ENCODE measurements at regions not wholly inside any gene's neighbourhood (a gene's known extent, or its start where the extent isn't known, plus 50 kb on each side); places are given as distances from the start of the nearest gene placed in this dataset.

DNA sequence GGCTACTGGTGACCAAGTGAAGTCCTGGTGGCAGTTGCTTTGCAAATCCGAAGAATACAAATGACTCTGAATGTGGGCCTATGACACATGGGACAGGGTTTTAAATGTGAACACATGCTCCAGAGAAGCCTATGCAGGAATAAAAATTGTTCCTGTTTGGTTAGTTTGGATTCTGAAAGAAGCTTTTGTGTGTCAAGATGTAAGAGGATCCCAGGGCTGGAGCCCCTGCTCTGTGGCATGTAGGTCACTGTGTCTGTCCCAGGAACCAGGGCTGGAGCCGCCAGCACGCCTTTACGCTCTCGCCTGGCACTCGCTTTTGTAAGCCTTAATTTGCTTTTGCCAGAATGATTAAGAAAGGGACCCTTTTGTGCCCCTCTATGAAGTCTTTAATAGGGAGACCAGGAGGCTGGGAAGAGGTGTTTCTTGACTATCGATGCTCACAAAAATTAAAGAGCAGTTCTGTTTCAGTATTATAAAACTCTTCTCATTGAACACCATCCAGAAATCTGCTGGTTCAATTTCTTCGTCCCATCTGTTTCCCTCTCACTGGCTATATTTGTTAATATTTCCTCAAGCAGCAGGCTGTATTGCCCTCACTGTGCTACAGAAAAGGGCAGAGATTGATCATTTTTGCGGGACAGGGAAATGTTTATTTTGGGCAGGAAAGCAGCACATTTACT lies 532.7 kb upstream of the POU3F3 start:
- DNase-seq (ENCODE audit: low spot score), result no peak

DNA sequence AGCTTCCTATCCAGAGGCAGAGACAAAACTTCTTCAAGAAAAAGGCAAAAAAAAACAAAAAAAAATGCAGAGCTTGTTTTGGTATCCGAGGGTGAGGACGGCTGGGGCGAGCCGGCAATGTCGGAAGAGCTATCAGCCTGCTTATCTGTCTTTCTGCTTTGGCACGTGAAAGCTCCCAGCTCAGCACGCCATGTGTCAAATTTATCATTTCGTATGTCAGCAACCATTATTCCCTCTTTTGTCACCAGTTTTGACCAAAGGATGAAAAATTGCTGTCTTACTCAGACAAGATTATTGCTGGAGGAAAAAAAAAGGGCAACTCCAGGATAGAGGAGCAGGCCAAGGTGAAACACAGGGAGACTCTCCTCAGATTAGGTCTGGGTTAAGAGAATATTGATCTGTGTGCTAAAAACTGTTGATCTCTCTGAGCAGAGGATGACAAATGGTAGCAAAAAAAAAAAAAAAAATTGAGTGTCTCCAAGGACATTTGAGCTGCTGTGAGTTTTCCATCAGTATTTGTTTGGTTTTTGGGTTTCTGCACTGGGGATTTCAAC lies 532.0 kb upstream of the POU3F3 start:
- DNase-seq (ENCODE audit: low spot score), result no peak

DNA sequence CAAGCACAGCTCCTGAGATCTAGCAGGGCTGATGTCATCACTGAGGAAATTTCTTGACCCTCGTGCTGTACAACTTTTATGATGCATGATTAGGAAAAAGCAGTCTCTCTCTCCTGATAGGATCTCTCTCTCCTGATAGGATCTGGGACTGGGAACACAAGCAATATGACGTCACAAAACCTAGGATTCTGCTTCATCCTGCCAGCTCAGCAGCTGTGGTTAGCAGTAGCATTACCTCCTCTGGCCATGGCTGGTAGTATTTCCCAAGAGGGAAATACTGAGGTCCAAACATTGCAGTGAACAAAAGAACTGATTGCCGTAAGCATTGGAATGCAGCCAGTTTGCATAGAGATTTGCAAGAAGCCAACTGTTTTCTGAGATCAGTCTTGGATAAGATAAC lies 521.2 kb upstream of the POU3F3 start:
- DNase-seq (ENCODE audit: low spot score), result no peak

DNA sequence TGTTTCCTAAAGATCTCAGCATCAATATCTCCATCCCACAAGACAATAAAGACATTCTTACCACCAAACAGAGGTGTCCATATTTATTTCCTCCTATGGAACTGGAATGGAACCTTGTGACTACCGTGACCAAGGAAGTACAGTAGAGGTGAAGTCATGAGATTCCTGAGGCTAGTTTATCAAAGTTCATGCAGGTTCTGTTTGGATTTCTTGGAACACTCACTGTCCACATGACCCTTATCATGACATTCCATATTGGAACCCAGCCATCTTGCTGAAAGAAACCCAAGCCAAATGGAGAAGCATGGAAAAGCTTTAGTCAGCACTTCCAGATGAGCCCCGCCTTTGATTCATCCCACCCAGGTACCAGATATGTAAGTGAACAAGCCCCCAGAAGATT lies 516.0 kb upstream of the POU3F3 start:
- no peak for DNase-seq (ENCODE audit: low spot score)

DNA sequence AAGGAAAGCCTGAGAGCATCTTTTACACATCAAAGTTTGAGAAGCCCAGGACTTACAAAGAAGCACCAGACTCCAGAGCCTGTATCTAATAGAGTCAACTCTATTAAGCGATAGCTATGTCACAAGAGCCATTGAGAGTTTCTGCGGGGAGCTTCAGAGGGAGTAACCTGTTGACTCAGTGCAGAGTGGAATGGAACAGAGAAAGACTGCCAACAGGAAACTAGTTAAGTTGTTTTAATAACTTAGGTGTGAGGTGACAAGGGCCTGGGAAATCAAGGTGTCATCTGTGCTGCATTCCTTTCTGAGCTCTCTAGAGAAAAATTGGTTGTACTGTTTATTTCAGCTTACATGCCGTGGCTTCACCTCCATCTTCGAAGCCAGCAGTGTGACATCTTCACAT lies 513.8 kb upstream of the POU3F3 start:
- DNase-seq (ENCODE audit: low spot score), result no peak

DNA sequence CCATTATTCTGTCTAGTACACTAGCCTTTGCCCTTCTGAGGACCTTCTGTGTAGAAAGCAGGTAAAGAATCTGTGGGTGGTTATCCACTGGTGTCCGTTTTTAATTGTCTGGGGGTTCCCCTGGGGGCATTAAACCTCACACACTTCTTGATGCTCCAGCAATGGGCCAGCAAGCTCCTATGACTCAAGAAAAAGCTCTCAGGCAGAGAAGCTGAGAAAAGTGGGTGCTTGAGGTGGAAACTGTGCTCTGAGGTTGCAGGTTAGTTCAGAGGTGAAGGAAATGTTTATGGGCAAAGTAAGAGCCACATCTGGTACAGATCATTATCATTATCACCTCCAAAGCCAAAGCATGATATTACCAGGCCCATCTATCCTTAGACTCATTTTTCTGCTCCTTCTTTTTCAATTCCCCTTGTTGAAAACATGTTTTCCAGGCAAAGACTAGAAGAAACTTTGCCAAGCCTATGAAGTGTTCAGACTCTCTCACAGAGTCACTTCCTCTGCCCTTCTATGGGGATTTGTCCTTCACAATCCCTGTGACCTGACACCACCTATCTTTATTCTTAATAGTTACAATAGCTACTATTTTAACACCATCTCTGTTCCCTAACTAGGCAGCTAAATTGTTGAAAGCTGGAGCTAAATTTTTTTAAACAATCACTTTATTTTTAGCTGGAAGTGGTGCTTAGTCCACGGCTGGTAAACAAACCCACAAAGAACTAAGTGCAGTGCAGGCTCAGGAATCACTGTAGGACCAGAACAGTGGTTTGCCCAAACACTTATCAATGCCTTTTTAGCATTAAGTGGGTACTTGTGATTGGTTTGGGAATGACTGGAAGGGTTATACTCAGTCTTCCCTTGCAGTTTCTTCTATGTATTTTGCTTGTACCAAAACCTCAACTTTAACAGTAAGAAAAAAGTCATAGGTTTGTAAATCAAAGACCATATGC lies 512.8 kb upstream of the POU3F3 start:
- no peak for DNase-seq (ENCODE audit: low spot score)

DNA sequence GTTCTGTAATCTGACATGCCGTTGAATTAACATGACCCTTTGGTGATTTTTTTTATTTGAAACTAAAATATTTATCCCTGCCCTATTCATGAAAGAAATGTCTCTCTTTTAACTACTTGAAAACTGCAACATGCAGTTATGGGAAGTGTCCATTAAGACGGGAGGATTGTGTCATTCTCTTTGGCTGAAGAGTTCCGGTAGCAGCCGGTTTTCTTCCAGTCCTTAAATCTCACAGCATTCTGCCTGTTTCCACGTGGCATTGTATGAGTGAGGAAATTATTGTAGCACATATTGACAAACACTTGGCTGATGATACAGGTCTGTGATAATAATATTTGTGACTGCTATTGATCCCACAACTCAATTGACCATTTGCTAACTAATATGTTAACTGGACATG lies 509.6 kb upstream of the POU3F3 start:
- DNase-seq (ENCODE audit: low spot score), result no peak

DNA sequence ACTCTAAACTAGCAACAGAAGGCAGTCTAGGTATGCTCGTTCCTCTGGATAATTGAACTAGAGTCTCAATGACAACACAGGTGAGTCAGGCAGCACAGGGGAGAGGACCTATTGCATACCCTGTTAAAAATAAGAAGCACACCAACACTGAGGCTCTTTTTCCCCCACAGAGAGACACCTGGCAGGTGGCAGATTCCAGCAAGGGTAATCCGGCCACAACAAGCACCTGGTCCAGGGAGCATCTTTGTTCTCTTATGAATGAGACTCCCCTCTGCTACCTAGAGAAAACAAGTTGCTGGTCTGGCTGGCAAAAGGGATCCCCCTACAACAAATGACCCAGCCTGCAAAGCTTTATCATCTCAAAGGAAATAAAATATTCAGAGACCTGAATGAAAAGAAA lies 508.9 kb upstream of the POU3F3 start:
- no peak for DNase-seq (ENCODE audit: low spot score)

DNA sequence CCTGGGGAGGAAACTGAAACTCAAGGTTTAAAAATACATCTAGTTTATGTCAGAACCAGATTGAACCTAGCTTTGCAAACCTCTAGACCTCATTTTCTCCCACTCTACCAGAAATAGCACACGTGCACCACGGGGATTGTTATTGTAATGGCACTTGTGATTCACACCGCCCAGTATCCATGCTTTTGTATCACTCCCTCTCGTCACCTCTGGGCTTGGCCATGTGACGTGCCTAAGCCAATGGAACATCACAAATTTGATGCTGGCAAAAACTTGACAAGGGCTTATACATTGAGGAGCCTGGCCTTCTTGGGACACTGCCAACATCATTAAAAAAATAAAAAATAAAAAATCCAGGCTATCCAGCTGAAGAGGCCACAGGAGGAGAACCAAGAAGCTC lies 495.8 kb upstream of the POU3F3 start:
- DNase-seq (ENCODE audit: low spot score), result no peak

DNA sequence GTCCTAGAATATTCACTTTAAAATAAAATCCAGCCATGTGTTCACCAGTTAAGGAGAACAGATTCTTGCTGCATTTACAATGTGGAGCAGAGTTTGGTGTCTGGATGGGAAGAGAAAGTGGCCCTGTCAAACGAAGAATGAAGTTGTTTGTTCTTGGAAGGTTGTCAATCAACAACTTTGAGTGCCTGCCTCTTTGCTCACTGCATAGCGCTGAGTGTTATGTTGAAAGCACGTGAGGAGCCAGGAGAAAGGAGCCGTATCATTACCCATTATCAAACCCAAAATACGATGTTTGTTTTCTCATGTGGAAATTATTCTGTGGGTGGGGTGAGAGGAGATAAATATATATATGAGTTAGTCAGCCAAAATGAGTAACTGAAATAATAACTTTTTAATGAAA lies 492.5 kb upstream of the POU3F3 start:
- DNase-seq (ENCODE audit: low spot score), result no peak

DNA sequence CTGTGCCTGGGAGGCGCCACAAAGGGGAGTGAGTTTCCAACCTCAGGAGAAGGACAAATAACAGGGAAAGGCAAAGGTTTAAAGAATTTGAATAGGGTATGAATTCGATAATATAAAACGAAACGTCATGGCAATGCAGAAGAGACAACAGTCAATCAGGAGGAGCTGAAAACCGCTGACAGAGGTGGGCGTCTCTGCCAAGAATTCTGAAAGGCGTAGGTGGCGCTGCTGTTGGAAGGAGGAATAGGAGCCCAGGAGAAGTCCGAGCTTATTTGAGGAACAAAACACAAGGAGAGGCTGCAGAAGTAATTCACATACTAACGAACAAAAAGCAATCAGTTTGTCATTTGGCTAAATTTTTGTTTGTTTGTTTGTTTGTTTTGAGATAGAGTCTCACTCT lies 485.8 kb upstream of the POU3F3 start:
- DNase-seq (ENCODE audit: low spot score), result no peak

DNA sequence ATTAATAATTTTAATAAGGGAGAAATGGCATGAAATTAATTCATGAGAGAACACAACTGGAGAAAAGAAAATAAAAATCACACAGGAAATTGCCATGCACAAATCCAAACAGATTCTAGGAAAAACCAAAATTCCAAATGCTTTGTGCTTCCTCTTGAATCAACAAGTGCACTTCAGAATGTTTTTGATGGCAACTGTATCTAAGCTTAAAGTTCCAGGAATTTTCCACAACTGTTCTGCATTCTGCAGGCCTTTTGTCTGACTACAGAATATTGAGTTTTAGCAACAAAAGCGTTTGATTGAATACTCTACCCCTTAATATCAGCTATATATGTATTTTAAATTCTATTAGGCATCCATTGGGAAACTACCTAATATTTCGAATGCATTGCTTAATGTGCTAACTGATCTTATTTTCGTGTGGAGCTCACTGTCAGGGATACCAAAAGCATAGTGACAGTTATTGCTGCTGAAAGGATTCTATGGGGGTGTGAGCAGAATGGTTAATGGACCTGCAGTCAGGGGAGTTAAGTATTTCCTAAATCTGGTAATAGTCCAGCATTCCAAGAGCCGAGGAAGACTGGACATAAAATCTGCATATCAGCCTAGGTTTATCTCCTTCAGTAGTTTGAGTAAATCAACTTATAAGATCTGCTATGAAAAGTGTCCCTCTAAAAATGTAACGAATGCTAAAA lies 482.7 kb upstream of the POU3F3 start:
- DNase-seq (ENCODE audit: low spot score), result no peak

DNA sequence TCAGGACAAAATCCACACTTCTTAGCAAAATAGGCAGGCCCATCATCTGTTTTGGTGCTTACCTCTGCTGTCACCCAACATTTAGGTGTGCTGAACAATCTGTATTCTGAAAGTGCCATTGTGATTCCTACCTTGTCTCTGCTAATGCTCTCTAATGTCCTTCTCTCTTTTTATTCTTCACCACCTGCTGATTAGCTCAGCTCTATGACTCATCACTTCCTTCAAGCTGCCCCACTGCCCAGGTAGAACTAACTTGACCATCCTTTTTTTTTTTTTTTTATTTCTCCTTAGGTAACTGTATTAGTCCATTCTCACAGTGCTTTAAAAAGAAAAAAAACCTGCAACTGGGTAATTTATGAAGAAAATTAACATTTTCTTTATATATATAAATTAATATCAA lies 478.7 kb upstream of the POU3F3 start:
- no peak for DNase-seq (ENCODE audit: low spot score)

DNA sequence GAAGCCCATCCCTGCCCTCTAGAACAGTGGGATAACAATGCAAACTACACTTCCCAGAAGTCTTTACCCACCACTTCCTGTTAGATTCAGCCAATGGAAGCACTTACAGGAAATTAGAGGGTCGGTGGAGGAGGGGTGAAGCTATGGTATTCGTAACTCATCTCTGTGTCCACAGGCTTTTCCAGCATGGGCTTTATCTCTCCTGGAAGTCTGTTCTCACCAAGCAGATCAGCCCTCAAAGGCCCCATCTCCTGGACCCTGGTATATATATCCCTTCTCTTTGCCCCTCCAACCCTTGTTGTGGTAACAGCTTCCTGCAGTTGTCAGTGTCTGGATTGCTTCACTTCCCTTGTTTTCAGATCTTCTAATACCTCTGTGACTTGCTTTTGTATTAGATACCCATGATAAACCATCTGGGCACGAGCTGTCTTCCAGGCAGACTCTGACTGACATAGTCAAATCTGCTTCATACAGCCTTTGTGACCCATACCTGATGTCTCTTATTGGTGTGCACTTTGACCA lies 475.0 kb upstream of the POU3F3 start:
- DNase-seq (ENCODE audit: low spot score), result no peak

DNA sequence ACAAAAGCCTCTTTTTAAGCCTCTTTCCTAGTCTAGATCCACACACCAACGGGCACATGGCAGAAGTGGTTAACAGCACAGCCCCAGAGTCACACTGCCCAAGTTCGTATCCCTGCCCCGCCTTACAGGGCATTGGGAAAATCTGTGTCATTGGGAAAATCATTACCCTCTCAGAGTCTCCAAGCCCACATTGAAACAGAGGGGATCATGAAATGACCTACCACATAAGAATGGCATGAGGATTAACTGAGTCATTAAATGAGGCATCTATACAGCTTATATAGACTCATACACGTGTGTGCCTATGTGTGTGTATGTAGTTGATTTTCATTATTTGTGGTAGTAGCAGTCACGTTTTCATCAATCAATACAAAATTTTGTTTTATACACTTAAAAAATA lies 469.0 kb upstream of the POU3F3 start:
- DNase-seq (ENCODE audit: low spot score), result no peak

DNA sequence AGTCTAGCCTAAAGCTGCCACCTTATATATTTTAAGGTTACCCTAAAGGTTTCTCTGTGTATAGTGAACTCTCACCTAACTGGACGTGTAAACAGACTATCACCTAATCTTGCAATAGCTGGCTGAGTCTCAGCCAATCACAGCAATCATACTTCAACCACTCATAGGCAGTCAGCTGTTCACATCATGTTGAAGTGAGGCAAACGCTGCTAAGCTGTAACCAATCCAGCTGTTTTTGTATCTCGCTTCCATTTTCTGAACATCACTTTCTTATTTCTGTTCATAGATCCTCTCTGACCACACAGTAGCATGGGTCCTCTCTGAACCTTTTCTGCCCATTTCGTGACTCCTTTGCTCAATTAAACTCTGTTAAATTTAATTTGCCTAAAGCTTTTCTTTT lies 468.2 kb upstream of the POU3F3 start:
- no peak for DNase-seq (ENCODE audit: low spot score)

DNA sequence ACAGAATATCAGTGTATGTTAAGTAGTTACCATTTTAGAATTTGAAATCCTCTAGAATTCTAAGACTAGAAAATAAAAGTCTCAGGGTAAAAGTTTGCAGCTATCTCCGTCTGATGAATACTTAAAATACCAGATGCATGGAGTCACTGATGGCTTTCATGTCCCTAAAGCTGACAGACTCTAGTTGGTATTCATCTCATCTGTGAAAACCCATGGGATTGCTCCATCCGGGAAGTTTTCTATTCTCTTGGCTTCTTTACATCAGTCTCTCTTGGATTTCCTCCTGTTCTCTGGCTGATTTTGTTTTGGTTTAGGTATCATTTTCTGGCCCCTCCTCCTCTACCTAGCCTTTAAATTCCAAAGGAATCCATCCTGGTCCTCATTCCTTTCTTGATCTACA lies 465.6 kb upstream of the POU3F3 start:
- no peak for DNase-seq (ENCODE audit: low spot score)

DNA sequence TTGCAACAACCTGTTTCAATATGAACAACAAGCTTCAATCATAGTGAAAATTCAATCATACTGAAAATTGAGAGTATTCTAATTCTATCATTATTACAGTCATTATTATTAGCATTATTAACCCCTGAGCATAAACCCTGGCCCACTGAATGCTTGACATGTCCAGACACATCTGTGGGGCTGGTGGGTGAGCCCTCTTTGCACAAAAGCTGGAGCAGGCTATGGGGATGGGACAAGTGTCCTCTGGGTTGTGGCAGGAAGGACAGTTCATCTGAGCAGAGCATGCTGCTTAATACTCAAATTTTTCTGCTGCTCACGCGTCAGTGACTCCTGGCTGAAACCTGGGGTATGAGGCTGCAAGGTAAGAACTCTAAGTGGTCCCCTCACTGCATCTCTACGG lies 451.1 kb upstream of the POU3F3 start:
- no peak for DNase-seq (ENCODE audit: low spot score)

DNA sequence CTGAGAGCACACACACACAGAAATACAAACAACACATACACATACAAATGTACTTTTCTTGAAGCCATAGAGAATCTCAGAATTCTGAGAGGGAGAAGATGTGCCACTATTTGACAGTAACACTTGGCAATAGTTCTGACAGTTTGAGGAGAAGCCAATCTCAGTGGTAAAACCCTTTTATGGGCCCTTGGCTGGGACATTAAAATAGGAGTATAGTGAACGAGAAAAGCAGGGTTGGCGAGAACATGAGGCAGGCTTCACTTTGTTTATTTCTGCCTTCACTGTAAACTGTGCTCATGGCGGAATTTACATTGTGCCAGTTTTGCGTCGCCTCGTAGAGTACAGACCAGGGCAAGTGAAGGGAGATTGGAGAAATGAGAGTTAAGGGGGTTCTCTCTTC lies 449.4 kb upstream of the POU3F3 start:
- DNase-seq (ENCODE audit: low spot score), result no peak

DNA sequence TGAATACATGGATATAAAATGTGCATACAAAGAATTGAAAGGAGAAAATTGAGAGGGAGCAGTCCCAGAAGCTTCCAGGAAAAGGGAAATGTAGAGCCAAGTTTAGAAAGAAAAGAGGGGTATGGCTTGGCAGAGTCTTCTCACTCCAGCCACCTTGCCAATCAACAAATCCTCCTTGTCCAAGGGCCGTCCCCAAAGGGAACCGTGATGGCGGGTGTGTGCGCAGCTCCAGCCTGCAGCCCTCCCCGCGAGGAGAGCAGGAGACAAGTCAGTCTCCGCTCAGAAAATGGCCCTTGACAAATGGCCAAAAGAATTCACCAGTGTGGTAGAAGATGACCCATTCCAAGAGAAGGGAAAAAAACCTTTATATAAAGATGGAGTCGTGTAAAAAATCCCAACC lies 448.3 kb upstream of the POU3F3 start:
- no peak for DNase-seq (ENCODE audit: low spot score)

DNA sequence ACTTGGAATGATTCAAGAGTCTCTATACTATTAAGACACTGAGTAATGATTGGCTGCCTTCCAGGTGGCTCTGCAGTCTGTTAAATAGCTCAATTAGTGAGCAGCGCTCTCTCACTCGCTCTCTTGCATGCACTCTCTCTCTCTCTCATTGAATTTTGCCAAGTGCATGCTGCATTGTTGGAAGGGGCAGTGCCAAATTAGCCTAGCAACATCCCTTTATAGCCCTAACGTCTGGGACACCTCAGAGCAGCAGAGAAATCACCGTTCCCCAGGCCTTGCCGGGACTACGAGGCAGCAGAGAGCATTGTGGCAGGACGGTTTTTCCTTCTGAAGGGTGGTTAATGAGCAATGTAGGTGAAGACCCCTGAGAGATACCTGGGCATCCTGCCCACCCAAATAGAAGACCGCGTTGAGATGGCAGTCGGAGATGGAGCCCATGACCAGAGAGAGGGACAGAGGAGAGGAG lies 447.6 kb upstream of the POU3F3 start:
- DNase-seq (ENCODE audit: low spot score), result no peak

DNA sequence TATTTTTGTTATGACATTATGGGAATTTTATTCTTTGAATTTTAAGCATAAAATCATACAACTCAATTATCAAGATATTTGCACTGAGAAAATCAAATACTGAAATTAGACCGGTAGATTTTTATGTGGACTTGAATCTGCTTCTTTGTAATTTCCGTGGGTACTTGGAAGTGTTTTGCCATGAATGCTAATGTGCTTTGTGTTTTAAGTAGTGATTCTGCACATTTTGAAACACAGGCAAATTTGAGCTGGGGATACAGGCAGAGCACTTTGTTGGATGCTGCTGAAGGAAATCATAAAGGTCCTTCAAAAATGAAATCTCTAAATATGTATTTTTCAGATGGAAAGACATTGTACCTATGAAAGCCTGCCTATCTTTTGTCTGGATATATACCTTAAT lies 446.3 kb upstream of the POU3F3 start:
- no peak for DNase-seq (ENCODE audit: low spot score)
